IMR-90 (cell line): ENCODE measurements at regions not wholly inside any gene's neighbourhood (a gene's known extent, or its start where the extent isn't known, plus 50 kb on each side); places are given as distances from the start of the nearest gene placed in this dataset.
A peak's percentile ranks its signal among the peaks of the same experiment; 100 is the strongest.

ENCODE experiments used
- ATAC-seq: fragments of 200-7000 bp; cut with Tn5 transposase; 2 replicates; pipeline ENCODE4 v1.9.1; 2020; ENCODE audit warnings: low read depth, mild to moderate bottlenecking, moderate library complexity
- BruUV-seq: library from RNA; stranded (reverse); fragments of 400-500 nt; replicated peaks from 2 replicates; lab custom pipeline; 2021; lab: Mats Ljungman, UMichigan
- CTCF ChIA-PET: fragments of 300-600 bp; formaldehyde crosslinking; extraction: SDS; loops from one replicate; lab custom pipeline; 2021; ENCODE audit warnings: antibody characterized with exemption; lab: Yijun Ruan, JAX
- POLR2A ChIA-PET: fragments of 300-600 bp; sonication (Branson Sonifier 250); formaldehyde crosslinking; loops from one replicate; lab custom pipeline; 2022; ENCODE audit warnings: antibody characterized with exemption; ENCODE audit not compliant: unreplicated experiment; lab: Charles Lee
- DNase-seq: peaks from one replicate; pipeline ENCODE4 v3.0.0; 2013
- H2AFZ ChIP-seq: replicated peaks from 2 replicates; pipeline ENCODE3; 2013; ENCODE audit warnings: low read length, mild to moderate bottlenecking; ENCODE audit not compliant: poor library complexity
- H2AK5ac ChIP-seq: 2 replicates; pipeline ENCODE4 v1.6.1; 2013; ENCODE audit warnings: low read depth, low read length, inconsistent platforms
- H2AK9ac ChIP-seq: replicated peaks from 2 replicates; pipeline ENCODE3; 2013; ENCODE audit warnings: mild to moderate bottlenecking, low read depth, low read length, moderate library complexity; ENCODE audit not compliant: poor library complexity
- H2BK120ac ChIP-seq: 2 replicates; pipeline ENCODE4 v1.6.1; 2013; ENCODE audit warnings: low read depth, low read length, inconsistent platforms
- H2BK15ac ChIP-seq: 3 replicates; pipeline ENCODE4 v1.6.1; 2013; ENCODE audit warnings: low read depth, low read length, inconsistent platforms
- H2BK20ac ChIP-seq: 2 replicates; pipeline ENCODE4 v1.6.1; 2013; ENCODE audit warnings: low read depth, mild to moderate bottlenecking, inconsistent platforms, low read length, moderate library complexity
- H2BK5ac ChIP-seq: 2 replicates; pipeline ENCODE4 v1.6.1; 2013; ENCODE audit warnings: mild to moderate bottlenecking, low read depth, low read length, inconsistent platforms; ENCODE audit not compliant: poor library complexity, severe bottlenecking
- H3K14ac ChIP-seq: replicated peaks from 2 replicates; pipeline ENCODE4 v1.6.1; 2013; ENCODE audit warnings: low read depth, low read length, inconsistent platforms
- H3K18ac ChIP-seq: 2 replicates; pipeline ENCODE4 v1.6.1; 2013; ENCODE audit warnings: low read depth, low read length, control low read depth
- H3K23ac ChIP-seq: 2 replicates; pipeline ENCODE4 v1.6.1; 2013; ENCODE audit warnings: low read depth, low read length, inconsistent platforms
- H3K27ac ChIP-seq: 2 replicates; pipeline ENCODE4 v1.5.1; 2013; ENCODE audit warnings: mild to moderate bottlenecking, control low read depth, low read length; ENCODE audit not compliant: insufficient read depth
- H3K27me3 ChIP-seq: 2 replicates; pipeline ENCODE4 v1.6.1; 2013; ENCODE audit warnings: low read length; ENCODE audit not compliant: control insufficient read depth, insufficient read depth
- H3K36me3 ChIP-seq: 2 replicates; pipeline ENCODE4 v1.6.1; 2013; ENCODE audit warnings: low read length, mixed read lengths; ENCODE audit not compliant: control insufficient read depth, insufficient read depth
- H3K4ac ChIP-seq: 2 replicates; pipeline ENCODE4 v1.6.1; 2013; ENCODE audit warnings: low read depth, low read length, inconsistent platforms
- H3K4me1 ChIP-seq: 2 replicates; pipeline ENCODE4 v1.6.1; 2013; ENCODE audit warnings: low read length, mixed read lengths; ENCODE audit not compliant: control insufficient read depth, insufficient read depth
- H3K4me2 ChIP-seq: 2 replicates; pipeline ENCODE4 v1.6.1; 2013; ENCODE audit warnings: low read depth, mild to moderate bottlenecking, control low read depth, low read length, moderate library complexity
- H3K4me3 ChIP-seq: 2 replicates; pipeline ENCODE4 v1.5.1; 2013; ENCODE audit warnings: low read depth, mild to moderate bottlenecking, control low read depth, low read length, moderate library complexity; ENCODE audit not compliant: insufficient read depth
- H3K56ac ChIP-seq: 2 replicates; pipeline ENCODE4 v1.6.1; 2013; ENCODE audit warnings: low read length, inconsistent platforms; ENCODE audit not compliant: insufficient read depth; ENCODE audit errors: extremely low read depth
- H3K79me1 ChIP-seq, 2 experiments: 2 replicates each; pipeline ENCODE4 v1.6.1; 2013; ENCODE audit warnings: low read length in 2 of 2, inconsistent platforms in 1 of 2, low read depth in 1 of 2
- H3K9ac ChIP-seq: 2 replicates; pipeline ENCODE4 v1.6.1; 2013; ENCODE audit warnings: low read depth, low read length, control low read depth
- H3K9me1 ChIP-seq: 2 replicates; pipeline ENCODE4 v1.6.1; 2013; ENCODE audit warnings: low read length, inconsistent platforms; ENCODE audit not compliant: insufficient read depth
- H3K9me3 ChIP-seq: 2 replicates; pipeline ENCODE4 v1.6.1; 2013; ENCODE audit warnings: low read length; ENCODE audit not compliant: control insufficient read depth, insufficient read depth
- H4K20me1 ChIP-seq: 2 replicates; pipeline ENCODE4 v1.6.1; 2013; ENCODE audit warnings: low read length, inconsistent platforms; ENCODE audit not compliant: insufficient read depth
- H4K5ac ChIP-seq: 2 replicates; pipeline ENCODE4 v1.6.1; 2013; ENCODE audit warnings: mild to moderate bottlenecking, low read depth, low read length, control low read depth
- H4K8ac ChIP-seq, 2 experiments: 2 replicates each; pipeline ENCODE4 v1.6.1; 2013; ENCODE audit warnings: low read depth in 2 of 2, low read length in 2 of 2, control low read depth in 1 of 2, inconsistent platforms in 1 of 2
- H4K91ac ChIP-seq: 2 replicates; pipeline ENCODE4 v1.6.1; 2013; ENCODE audit warnings: low read depth, low read length, inconsistent platforms; ENCODE audit not compliant: insufficient read depth
- RFX5 ChIP-seq: IDR thresholded peaks from 2 replicates; pipeline ENCODE4 v1.8.0; 2012; ENCODE audit warnings: low read depth, mild to moderate bottlenecking, low read length, moderate library complexity
- WGBS, 2 experiments: methylation state at CpG; one replicate each; pipeline versions ENCODE4 v1.1.5 to v1.1.7; 2013; ENCODE audit warnings: missing lambda C conversion rate in 2 of 2; ENCODE audit not compliant: insufficient read length in 1 of 2; ENCODE audit errors: extremely low coverage in 2 of 2; 5-methylcytosine and 5-hydroxymethylcytosine counted together
- dilution Hi-C: fragments of 300-500 bp; cut with HindIII; formaldehyde crosslinking; loops from one replicate; pipeline ENCODE4 v1.14.3; 2018; ENCODE audit warnings: low sequenced_read_pairs; ENCODE audit not compliant: unreplicated experiment
- in situ Hi-C: fragments of 300-500 bp; cut with MboI; formaldehyde crosslinking; loops from 3 replicates; pipeline ENCODE4 v1.14.3; 2019; ENCODE audit warnings: low sequenced_read_pairs, inconsistent platforms, mixed read lengths
- intact Hi-C: fragments of 100-400 bp; cut with micrococcal nuclease; formaldehyde crosslinking; loops from 2 replicates; pipeline ENCODE4 v1.10.0; 2022

GRCh38 chr1:29961293-29962059, 725.2 kb downstream of the PTPRU start:
- WGBS, 2 experiments: no CpG with 5 or more reads among the region's 8 CpGs
- dilution Hi-C loops: no loop called here
- no TSS peak for BruUV-seq

More at GRCh38 chr1:29961293-29962059, 725.2 kb downstream of the PTPRU start:
- no peak overlapping the region for H3K56ac ChIP-seq
- peak overlapping the region; percentile 42 for H2AK9ac ChIP-seq
- CTCF ChIA-PET: no interaction called here
- no peaks in the 10 kb centered on the region for H3K9me1 ChIP-seq
- no peak overlapping the region for H2BK20ac ChIP-seq
- H2AK5ac ChIP-seq: no peak overlapping the region
- no peaks in the 10 kb centered on the region for H3K36me3 ChIP-seq
- no peak overlapping the region for H2AFZ ChIP-seq
- no peaks in the 10 kb centered on the region for H3K4me1 ChIP-seq
- in situ Hi-C loops: no loop called here
- H3K27ac ChIP-seq: no peak overlapping the region
- H2BK120ac ChIP-seq: no peak overlapping the region
- no peak for TF ChIP-seq RFX5
- no peaks in the 10 kb centered on the region for H3K79me1 ChIP-seq
- POLR2A ChIA-PET: no interaction called here
- H4K20me1 ChIP-seq: no peaks in the 10 kb centered on the region
- no peak for DNase-seq
- H3K23ac ChIP-seq: no peak overlapping the region
- no peak overlapping the region for H3K14ac ChIP-seq
- H2BK15ac ChIP-seq: no peak overlapping the region
- H3K4ac ChIP-seq: no peak overlapping the region
- no peak overlapping the region for H4K91ac ChIP-seq
- no peak overlapping the region for H3K18ac ChIP-seq
- H3K4me2 ChIP-seq: no peak overlapping the region
- no peak overlapping the region for H3K9ac ChIP-seq
- no peaks in the 10 kb centered on the region; the same call in 1 of the 2 replicates for H3K27me3 ChIP-seq
- H3K4me3 ChIP-seq: no peak overlapping the region
- no peaks in the 10 kb centered on the region for H3K9me3 ChIP-seq
- ATAC-seq: no peak
- H2BK5ac ChIP-seq: no peak overlapping the region
- intact Hi-C loops: no loop called here
- H4K8ac ChIP-seq: no peak overlapping the region
- H4K5ac ChIP-seq: no peak overlapping the region
